CMK (cell line): ENCODE measurements at regions not wholly inside any gene's neighbourhood (a gene's known extent, or its start where the extent isn't known, plus 50 kb on each side); places are given as distances from the start of the nearest gene placed in this dataset.
"Not testable (repeated sequence)": the region's sequence is repeated elsewhere in the genome, so short reads cannot be mapped to it uniquely, and the experiment has no call there.

Source experiments
- DNase-seq: peaks from one replicate; pipeline ENCODE4 v3.0.0-alpha.2; 2010; ENCODE audit warnings: low read depth

DNA sequence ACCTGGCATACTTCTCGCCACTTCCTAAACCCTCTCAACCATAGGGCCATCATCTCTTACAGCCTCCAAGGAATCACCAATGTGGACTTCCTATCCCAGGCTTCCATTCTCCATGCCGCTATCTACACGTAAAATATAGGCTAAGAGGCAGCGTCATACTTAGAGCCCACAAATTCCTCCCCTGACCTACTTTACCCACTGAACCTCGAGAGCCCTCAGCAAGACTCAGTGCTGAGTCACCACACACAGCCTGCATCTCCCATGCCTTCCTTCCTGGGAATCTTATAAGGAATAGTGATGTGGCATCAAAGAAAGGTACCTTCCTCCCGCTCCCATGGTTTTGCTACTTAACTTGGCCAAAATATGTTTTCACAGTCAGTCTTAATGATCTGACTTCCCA, 435.6 kb upstream of the NFE2L3 start:
- DNase-seq, result no peak

DNA sequence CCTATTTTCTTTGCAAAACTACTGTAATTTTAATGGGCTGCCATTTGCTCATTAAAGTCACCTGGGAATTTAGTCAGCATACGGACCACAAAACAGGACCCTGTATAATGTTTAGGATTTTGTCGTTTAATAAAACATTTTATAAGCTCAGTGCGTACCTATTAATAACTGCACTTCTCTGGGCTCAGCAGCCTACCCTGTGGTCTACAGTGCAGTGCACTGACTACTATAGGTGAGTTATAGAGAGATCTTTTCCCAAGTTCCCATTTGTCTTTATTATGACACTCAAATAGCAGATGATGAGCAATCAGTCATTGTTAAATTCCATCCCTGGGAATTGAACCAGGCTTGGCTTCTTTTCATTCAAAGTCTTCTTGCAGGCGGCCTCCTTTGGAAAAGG, 433.4 kb upstream of the NFE2L3 start:
- no peak for DNase-seq

DNA sequence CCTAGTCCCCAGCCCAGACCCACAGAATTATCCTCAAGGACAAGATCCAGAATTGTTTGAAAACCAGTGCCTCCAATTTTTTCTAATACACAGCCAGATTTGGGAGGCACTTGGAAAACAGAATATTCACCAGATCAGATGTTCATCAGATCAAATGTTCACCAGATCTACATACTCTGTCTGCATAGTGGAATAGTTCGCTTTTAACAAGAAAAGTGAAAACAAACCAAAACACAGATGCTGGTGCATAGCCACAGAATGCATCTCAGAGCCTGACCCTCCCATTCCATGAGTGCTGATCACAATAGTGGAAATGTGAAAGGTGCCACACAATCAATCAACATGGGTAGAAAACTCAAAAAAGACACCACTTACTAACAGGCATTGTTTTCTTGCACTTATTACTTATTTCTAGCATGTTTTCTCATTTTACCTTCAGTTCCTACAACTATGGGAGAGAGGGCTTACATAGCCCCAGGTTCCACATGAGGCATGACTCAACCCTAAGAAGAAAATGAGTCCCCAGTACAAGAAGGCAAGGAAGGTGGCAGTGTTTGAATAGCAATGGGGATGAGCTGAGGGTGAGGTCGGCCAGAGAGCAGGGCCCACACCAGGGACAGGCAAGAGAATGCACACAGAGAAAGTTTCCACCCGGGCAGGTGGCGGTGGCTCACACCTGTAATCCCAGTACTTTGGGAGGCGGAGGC, 432.7 kb upstream of the NFE2L3 start:
- no peak for DNase-seq

DNA sequence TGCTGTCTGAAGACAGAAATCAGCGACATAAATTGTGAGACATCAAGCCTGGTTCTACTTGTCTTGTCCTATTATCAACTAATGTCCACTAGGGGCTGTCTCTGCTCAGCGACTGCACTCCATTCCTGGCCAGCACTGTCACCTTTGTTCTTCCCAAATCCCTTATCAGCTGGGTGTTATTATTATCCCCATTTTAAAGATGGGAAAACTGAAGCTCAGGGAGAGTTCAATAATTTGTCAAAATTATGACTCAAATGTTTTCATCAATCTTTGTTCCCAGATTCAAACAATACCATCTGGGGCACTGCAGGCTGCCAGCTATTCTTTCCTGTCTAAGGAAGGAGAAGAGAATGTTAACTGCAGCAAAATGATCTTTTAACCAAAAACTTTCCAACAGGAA, 431.6 kb upstream of the NFE2L3 start:
- DNase-seq, result no peak

DNA sequence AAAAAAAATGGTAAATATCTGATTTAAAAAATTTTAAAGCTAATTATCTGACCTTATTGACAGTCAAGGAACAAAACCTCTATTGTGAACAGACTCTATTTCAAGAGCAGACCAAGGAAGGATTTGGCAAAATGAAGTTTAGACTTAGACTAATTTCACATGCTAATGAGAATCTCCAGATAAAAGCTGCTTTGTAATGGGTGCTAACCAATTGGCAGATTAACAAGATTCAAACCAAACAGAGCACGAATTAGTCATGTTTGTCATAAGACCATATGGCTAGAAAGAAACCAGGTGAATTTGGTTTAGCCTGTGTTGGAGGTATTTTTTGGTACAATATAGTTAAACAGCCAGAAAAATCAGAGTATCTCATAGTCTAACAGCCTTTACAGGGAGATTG, 429.1 kb upstream of the NFE2L3 start:
- DNase-seq, result no peak

DNA sequence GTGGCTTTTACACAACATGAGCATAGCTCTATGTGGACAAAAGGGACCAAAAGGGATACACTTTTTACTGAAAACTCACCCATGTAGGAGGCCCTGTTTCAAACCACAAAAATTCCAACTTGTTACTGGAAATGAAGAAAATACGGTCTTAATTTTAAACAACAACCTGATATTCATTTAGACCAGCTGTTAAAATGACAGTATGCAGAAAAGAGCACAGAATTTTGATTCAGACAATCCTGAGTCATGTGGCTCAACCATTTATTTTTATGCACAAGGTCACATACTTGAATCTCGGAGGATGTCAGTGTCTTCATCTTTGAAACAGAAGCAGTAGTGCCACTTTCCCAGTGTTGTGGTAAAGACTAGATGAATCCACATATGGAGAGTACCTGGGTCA, 426.5 kb upstream of the NFE2L3 start:
- no peak for DNase-seq

DNA sequence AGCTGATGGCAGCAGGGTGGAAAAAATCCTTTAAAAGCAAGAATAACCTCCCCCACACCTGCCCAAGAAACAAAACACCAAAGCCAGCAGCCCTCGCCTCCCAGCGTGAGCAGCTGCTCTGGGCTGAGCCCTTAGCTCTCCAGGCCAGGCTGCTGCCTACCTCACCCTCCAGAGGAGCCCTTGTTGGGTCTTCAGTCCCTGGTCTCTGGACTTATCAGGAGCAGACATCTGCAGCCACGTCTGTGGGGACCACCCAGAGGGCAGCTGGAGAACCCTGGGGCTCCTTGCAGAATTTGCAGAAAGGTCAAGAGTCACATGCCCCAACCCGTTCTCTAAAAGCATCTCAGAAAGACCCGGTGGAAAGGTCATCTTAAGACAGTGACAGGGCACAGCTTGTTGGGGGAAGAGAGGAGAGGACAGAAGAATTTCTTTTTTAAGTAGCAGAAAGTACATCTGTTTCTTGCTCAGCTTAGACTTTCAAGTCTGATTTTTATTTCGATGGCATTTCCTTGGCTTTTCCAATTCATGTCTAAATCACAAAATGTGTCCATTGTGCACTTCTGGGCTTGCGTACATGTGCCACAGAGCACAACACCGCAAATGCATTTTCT, 425.7 kb upstream of the NFE2L3 start:
- DNase-seq, result no peak

DNA sequence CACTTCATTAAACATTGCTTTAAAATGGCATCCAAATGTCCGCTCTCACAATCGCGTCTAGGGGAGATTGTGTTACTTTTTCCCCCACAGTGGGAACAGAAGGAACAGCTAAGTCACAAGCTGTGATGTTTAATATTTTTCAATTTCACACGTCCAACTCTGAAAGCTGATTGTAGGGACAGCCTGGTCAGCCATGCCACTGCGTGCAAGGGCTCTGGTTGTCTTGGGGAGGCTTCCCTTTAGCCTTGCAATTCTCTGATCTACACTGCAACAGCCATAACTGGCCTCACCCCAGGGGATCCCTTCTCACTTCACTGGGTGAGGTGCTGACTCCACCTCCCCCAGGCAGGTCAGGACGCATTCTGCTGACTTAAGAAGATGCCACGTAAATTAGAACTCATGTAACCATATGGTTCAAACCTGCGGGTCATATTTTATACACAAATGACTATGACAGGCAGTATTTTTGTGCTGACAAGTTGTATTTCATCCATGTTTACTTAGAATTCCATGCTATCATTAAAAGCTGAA, 425.2 kb upstream of the NFE2L3 start:
- DNase-seq, result no peak

DNA sequence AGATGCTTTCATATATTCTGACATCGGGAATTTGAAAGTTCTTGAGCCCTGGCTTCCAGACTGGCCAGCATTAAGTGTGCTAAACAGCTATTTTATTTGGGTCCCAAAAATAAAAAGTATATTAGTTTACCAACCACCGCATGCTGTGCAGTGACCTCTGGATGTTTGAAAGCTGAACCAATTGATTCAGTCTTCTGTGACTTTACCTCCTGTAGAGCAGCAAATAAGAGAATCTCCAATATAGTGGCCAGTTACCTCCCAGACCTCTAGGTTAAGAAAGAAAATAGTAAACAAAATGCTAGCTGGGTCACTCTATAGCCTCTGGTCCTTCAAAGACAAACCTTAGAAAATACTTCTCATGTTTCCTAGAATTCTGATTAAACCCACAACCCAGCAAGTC, 424.6 kb upstream of the NFE2L3 start:
- DNase-seq, result no peak

DNA sequence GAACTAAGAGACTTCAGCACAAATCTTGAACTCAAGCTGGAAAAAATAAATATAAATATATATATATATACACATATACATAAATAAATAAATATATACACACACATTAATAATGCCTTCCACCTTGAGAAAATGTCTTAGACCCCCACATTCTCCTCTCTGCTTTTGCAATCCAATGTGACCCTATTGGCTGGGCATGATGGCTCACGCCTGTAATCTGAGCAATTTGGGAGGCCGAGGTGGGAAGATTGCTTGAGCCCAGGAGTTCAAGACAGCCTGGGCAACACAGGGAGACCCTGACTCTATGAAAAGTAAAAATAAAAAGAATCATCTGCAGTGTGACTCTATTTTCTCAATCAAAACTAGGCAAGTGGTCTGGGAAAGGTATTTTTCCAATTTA, 424.1 kb upstream of the NFE2L3 start:
- DNase-seq, result no peak

DNA sequence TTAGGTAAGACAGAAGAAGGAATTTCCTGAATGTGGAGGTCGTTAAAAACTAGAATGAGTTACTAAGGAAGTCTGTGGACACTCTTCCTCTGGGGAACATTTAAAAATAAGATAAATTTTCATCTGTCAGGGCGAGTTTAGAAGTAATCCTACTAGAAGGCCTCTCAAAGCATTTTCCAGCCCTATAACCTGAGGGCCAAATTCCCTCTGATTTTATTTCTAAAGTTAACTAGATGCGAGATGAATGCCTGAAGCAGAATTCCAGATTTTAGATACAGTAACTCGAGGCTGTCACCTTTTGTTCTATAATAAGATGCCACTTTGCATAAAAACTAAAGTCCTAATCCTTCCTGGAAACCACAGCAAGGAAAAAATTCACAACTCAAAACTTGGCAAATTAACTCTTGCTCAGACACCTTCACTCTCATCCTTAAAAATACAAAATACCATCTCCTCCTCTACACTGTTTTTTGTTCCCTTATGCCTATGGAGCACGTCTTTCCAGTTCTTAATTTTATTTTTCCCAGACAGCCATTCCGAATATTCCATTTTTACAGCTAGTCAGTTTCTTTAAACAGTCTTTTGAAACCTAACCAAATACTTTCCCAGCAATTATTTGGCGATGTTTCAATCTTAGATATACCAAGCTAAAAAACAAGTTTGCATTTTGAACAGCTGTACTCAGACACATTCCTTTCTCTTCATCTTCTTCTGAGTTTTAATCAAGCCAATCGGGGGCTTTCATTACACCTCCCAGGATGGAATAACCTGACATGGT, 420.7 kb upstream of the NFE2L3 start:
- DNase-seq, result no peak

DNA sequence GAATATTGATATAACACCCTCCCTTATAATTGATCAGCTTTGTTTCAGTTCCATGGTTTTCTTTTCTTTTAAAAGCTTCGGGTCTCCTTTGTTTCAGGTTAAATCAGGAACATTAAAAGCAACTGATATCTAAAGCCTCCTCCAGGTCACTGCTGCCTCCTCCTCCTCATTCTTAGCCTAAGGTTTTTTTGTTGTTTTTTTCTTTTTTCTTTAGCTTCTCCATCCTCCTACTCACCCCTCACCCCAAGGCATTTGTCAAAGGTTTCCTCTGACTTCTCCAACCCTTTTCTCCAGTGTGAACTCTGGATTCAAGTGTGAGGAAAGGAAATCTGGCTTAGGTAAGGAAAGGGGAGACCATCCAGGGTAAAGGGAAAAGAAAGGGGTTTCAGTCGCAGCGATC, 420.2 kb upstream of the NFE2L3 start:
- DNase-seq, result no peak

DNA sequence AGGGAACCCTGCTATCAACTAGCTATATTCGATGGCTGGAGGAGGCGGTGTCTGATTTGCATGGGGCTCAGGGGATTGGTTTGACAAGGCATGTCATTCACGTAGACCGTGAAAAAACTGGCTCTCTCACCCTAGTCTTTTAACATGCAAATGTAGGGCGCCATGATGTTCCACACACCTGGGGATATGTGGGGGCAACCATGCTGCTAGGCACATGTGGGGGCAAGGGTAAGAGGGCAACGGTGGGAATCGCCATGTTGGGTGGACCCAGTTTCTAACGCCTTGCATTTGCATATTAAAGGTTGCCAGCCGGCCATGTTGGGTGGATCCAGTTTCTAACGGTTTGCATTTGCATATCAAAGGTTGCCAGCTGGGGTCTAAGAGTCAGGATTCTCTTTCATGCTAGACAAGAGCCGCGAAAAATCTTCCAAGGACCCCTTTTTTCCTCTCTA, 419.2 kb upstream of the NFE2L3 start:
- DNase-seq, result no peak

DNA sequence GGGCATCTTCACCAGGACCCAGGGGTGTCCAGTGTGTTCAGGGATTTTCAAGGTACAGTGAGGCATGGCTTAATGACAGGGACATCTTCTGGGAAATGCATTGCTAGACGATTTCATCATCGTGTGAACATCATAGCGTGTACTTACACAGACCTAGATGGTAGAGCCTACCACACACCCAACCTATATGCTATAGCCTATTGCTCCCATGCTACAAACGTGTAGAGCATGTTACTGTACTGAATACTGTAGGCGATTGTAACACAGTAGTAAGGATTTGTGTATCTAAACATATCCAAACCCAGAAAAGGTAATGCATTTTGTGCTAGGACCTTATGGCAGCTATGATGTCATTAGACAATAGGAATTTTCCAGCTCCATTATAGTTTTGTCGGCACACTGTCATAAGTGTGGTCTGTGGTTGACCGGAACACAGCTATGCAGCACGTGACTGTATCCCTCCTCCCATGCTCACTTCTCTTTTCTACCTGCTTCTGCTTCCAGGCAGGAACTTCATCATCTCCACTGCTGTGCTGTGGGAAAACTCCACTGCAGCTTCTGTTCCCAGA, 416.2 kb upstream of the NFE2L3 start:
- no peak for DNase-seq

DNA sequence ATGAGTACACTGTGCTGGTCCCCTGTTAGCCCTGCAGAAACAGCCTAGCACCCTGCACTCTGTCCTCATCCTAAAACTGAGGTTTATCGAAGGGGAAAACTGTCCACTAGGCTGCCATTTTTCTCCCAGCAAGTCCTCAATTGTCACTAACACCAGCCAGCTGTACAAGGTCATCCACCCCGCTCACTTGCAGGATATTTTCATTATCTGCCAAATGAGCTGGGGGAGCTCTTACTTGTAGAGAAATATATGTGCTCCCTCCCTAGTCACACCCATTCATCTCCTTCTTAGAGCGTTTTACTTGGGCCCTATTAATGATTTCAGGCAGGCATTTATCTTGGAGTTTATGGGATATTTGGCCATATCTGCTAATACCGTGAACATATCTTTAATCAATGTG, 413.5 kb upstream of the NFE2L3 start:
- DNase-seq, result no peak

DNA sequence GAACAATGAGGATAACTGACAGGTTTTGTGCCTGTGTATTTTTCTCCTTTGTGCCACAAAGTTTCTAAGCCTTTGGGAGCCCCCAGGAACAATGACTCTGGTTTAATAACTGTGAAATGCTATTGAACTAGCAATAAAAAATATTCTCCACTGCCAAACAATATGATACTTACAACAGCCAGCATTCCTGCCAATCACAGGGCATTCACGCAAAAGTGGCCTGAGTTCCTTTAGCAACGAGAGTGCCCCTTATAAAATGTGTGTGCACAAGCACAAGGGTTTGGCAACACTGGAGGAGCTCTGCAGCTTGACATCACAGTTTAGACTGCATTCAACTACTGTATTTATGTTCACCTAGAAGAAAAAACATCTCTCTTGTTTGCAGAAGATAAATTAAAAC, 412.9 kb upstream of the NFE2L3 start:
- no peak for DNase-seq

DNA sequence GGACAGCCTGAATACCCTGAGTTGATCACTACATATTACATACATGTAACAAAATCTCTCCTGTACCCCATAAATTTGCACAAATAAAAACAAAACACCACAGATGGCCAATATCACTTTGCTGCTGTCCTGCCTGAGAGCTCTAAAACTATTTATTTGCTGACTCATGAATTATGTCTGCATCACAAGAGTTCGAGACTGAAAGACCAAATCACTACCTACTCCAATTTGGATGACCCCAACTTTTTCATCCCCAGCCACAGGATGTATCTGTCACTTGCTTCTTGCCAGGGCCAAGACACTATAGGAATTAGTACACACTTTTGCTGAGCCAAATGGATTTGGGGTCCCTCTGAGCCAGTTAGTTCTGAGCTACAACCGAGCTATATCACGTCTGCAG, 409.7 kb upstream of the NFE2L3 start:
- no peak for DNase-seq

DNA sequence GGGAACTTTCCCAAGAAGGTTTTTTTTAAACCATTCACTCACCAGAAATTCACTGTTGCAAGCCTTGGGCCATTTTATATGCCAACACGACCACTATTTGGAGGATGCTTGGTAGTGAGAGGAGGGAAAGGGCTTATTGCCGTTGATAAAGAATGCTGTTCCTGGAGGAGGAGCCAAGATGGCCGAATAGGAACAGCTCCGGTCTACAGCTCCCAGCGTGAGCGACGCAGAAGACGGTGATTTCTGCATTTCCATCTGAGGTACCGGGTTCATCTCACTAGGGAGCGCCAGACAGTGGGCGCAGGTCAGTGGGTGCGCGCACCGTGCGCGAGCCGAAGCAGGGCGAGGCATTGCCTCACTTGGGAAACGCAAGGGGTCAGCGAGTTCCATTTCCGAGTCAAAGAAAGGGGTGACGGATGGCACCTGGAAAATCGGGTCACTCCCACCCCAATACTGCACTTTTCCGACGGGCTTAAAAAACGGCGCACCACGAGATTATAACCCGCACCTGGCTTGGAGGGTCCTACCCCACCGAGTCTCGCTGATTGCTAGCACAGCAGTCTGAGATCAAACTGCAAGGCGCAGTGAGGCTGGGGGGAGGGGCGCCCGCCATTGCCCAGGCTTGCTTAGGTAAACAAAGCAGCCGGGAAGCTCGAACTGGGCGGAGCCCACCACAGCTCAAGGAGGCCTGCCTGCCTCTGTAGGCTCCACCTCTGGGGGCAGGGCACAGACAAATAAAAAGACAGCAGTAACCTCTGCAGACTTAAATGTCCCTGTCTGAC, 408.1 kb upstream of the NFE2L3 start:
- DNase-seq, result not testable (repeated sequence)

DNA sequence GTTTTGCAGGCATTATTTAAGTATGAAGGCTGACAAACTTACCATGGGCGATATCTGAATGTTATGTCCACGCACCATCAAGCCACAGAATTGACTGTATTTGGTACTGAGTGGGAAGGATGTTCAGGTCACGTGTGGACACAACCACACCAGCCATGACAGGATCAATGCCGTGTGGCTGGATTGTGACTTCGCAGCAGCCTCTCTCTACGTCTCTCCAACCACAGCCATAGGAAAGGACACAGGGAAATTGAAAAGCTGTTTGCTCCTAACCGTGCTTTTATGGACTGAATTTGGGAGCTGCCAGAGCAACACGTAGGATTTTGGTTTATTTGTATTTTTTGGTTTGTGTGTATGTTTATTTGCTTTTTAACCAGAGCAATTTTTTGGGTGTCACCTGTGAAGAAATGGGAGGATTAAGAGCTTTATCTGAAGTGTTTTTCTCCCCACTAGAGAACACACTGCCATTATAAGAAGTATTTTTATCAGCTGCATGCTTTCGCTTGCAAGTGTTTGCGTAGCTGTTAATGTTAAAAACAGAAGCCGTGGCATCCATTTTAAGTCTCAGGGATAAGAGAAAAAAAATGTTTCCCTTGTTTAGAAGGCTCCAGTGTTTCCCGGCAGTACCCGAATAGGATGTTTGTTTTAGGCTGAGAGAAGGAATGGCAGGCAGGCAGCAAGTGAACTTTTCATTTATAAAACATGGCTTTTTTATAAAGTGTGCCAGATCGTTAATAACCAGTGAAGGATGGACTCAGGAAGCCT, 401.1 kb upstream of the NFE2L3 start:
- no peak for DNase-seq

DNA sequence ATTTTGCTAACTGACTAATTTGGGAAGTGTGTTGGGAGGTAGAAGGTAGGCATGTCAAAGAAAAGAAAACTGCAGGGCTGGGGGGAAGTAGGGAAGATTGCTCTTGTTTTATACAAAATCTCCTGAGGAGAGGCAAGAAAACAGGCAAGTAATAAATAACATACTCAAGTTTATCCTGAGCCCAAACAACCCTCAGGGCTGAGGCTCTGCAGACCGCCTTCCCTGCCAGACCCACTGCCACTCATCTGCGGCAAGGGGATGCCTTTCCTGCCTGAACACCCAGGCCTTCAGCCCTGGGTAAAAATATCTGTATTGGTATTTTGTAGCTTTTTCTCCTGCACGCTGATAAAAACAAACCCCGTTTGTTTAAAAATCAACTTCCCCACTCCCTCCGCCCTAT, 399.8 kb upstream of the NFE2L3 start:
- DNase-seq, result no peak
